ENCODE measurements at regions not wholly inside any gene's neighbourhood (a gene's known extent, or its start where the extent isn't known, plus 50 kb on each side); places are given as distances from the start of the nearest gene placed in this dataset.
"Not testable (repeated sequence)": the region's sequence is repeated elsewhere in the genome, so short reads cannot be mapped to it uniquely, and the experiment has no call there.

DNA sequence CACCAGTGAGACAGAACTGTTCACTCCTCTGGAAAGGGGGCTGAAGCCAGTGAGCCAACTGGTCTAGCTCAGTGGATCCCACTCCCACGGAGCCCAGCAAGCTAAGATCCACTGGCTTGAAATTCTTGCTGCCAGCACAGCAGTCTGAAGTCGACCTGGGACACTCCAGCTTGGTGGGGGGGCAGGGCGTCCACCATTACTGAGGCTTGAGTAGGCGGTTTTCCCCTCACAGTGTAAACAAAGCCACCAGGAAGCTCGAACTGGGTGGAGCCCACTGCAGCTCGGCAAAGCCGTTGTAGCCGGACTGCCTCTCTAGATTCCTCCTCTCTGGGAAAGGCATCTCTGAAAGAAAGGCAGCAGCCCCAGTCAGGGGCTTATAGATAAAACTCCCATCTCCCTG is 52.3 kb upstream of the BBX start:
- DNase-seq: not testable (repeated sequence)

All from NCI-H2171 treated with DMSO at 0.1 percent for 48 hours (cell line).